Posterior vena cava (tissue), 2 donors: ENCODE measurements at regions not wholly inside any gene's neighbourhood (a gene's known extent, or its start where the extent isn't known, plus 50 kb on each side); places are given as distances from the start of the nearest gene placed in this dataset.

Source experiments
- DNase-seq: peaks from one replicate; pipeline ENCODE4 v3.0.0-alpha.2; 2020; ENCODE audit warnings: low spot score
- intact Hi-C, 2 donors: fragments of 100-400 bp; cut with DNase I; formaldehyde crosslinking; loops; one replicate each; pipeline versions ENCODE4 v1.14.1 to v1.14.2; 2022 to 2023
- donor health status: DM: yes; HTN: yes; CAD: no.
- donor health status: DM: yes; HTN: yes; CAD: no.

- intact Hi-C loops: no loop called here
- DNase-seq: no peak
These were observed 265.0 kb upstream of the MARCKS start for GRCh38 chr6:113591896-113592827.

GRCh38 chr6:113594726-113595125 is 262.4 kb upstream of the MARCKS start:
- intact Hi-C loops: no loop called here

GRCh38 chr6:113595911-113596376 is 261.2 kb upstream of the MARCKS start:
- intact Hi-C loops: no loop called here

More at GRCh38 chr6:113594726-113595125, 262.4 kb upstream of the MARCKS start:
- no peak for DNase-seq

GRCh38 chr6:113596387-113597230 is 260.5 kb upstream of the MARCKS start:
- no peak for DNase-seq

More at GRCh38 chr6:113595911-113596376, 261.2 kb upstream of the MARCKS start:
- DNase-seq: no peak

GRCh38 chr6:113597231-113597583 is 259.9 kb upstream of the MARCKS start:
- DNase-seq: no peak
- intact Hi-C loops: no loop called here

More at GRCh38 chr6:113596387-113597230, 260.5 kb upstream of the MARCKS start:
- intact Hi-C loops: no loop called here

- no peak for DNase-seq
- intact Hi-C loops: no loop called here
These were observed 258.4 kb upstream of the MARCKS start for GRCh38 chr6:113598786-113599185.

- intact Hi-C loops: no loop called here
- DNase-seq: no peak
These were observed 257.7 kb upstream of the MARCKS start for GRCh38 chr6:113599444-113599843.

- DNase-seq: no peak
- intact Hi-C loops: loop anchor here in 1 of 2 donors (5.0 kb wide), 1 partner anchor 653 kb away; no protein-coding TSS in a partner anchor
These were observed 256.4 kb upstream of the MARCKS start for GRCh38 chr6:113600551-113601339.

GRCh38 chr6:113607821-113608545 is 249.2 kb upstream of the MARCKS start:
- no peak for DNase-seq
- intact Hi-C loops: no loop called here

- intact Hi-C loops: no loop called here
These were observed 246.7 kb upstream of the MARCKS start for GRCh38 chr6:113610377-113610988.

GRCh38 chr6:113616701-113617274 is 240.4 kb upstream of the MARCKS start:
- intact Hi-C loops: no loop called here
- no peak for DNase-seq

More at GRCh38 chr6:113610377-113610988, 246.7 kb upstream of the MARCKS start:
- no peak for DNase-seq

- intact Hi-C loops: loop anchor here in 1 of 2 donors (2.0 kb wide), 1 partner anchor 42 kb away; no protein-coding TSS in a partner anchor
- no peak for DNase-seq
These were observed 238.1 kb upstream of the MARCKS start for GRCh38 chr6:113619077-113619476.

- intact Hi-C loops: no loop called here
- DNase-seq: no peak
These were observed 236.8 kb upstream of the MARCKS start for GRCh38 chr6:113620386-113620785.

- intact Hi-C loops: no loop called here
- no peak for DNase-seq
These were observed 234.9 kb upstream of the MARCKS start for GRCh38 chr6:113622254-113622653.

GRCh38 chr6:113623129-113623528 is 234.0 kb upstream of the MARCKS start:
- intact Hi-C loops: no loop called here
- no peak for DNase-seq

- DNase-seq: no peak
- intact Hi-C loops: no loop called here
These were observed 231.3 kb upstream of the MARCKS start for GRCh38 chr6:113625850-113626249.

- intact Hi-C loops: no loop called here
- no peak for DNase-seq
These were observed 230.7 kb upstream of the MARCKS start for GRCh38 chr6:113626475-113626874.

- intact Hi-C loops: no loop called here
- DNase-seq: no peak
These were observed 229.7 kb upstream of the MARCKS start for GRCh38 chr6:113627480-113627879.
